ENCODE measurements at regions not wholly inside any gene's neighbourhood (a gene's known extent, or its start where the extent isn't known, plus 50 kb on each side); places are given as distances from the start of the nearest gene placed in this dataset.
"Not testable (repeated sequence)": the region's sequence is repeated elsewhere in the genome, so short reads cannot be mapped to it uniquely, and the experiment has no call there.

GRCh38 chr7:112982441-112983063, 104.1 kb downstream of the GPR85 start:
- DNase-seq = no peak

GRCh38 chr7:112981966-112982365, 104.7 kb downstream of the GPR85 start:
- DNase-seq = no peak

- not testable (repeated sequence) for DNase-seq
Measured at GRCh38 chr7:112979055-112979454, 107.6 kb downstream of the GPR85 start.

GRCh38 chr7:112977244-112977955, 109.2 kb downstream of the GPR85 start:
- DNase-seq = not testable (repeated sequence)

GRCh38 chr7:112970771-112971170, 115.9 kb downstream of the GPR85 start:
- no peak for DNase-seq

- DNase-seq = no peak
Measured at GRCh38 chr7:112969946-112970345, 116.7 kb downstream of the GPR85 start.

- DNase-seq = no peak
Measured at GRCh38 chr7:112965506-112965905, 121.1 kb downstream of the GPR85 start.

- DNase-seq = no peak
Measured at GRCh38 chr7:112963634-112964033, 123.0 kb downstream of the GPR85 start.

- no peak for DNase-seq
Measured at GRCh38 chr7:112962815-112963214, 123.8 kb downstream of the GPR85 start.

- DNase-seq = no peak
Measured at GRCh38 chr7:112959276-112959675, 127.4 kb downstream of the GPR85 start.

GRCh38 chr7:112958775-112959174, 127.9 kb downstream of the GPR85 start:
- no peak for DNase-seq

- no peak for DNase-seq
Measured at GRCh38 chr7:112957901-112958300, 128.7 kb downstream of the GPR85 start.

GRCh38 chr7:112953031-112953430, 133.6 kb downstream of the GPR85 start:
- DNase-seq = not testable (repeated sequence)

GRCh38 chr7:112951070-112951469, 135.6 kb downstream of the GPR85 start:
- no peak for DNase-seq

- DNase-seq = not testable (repeated sequence)
Measured at GRCh38 chr7:112949682-112950081, 136.9 kb downstream of the GPR85 start.

- no peak for DNase-seq
Measured at GRCh38 chr7:112946350-112946749, 140.3 kb downstream of the GPR85 start.

GRCh38 chr7:112945046-112945445, 141.6 kb downstream of the GPR85 start:
- DNase-seq = no peak

GRCh38 chr7:112942981-112943380, 143.6 kb downstream of the GPR85 start:
- DNase-seq = no peak

- not testable (repeated sequence) for DNase-seq
Measured at GRCh38 chr7:112942125-112942524, 144.5 kb downstream of the GPR85 start.

GRCh38 chr7:112940314-112940732, 146.3 kb downstream of the GPR85 start:
- no peak for DNase-seq

GRCh38 chr7:112939574-112940313, 146.9 kb downstream of the GPR85 start:
- DNase-seq = peak; percentile 99 to 100 (median 100)

GRCh38 chr7:112938863-112939573, 147.6 kb downstream of the GPR85 start:
- peak in 2 of 3 donors; percentile 29 to 52 for DNase-seq
